Islet of Langerhans (tissue), 1 donor: ENCODE measurements at regions not wholly inside any gene's neighbourhood (a gene's known extent, or its start where the extent isn't known, plus 50 kb on each side); places are given as distances from the start of the nearest gene placed in this dataset.

Source experiments
- FAIRE-seq: peaks from one replicate; lab custom pipeline; 2011; peaks lifted over from hg19 to GRCh38; lab: Jason Lieb, UNC

GRCh38 chr3:99541181-99541580, 97.2 kb upstream of the COL8A1 start:
- FAIRE-seq: no peak

DNA sequence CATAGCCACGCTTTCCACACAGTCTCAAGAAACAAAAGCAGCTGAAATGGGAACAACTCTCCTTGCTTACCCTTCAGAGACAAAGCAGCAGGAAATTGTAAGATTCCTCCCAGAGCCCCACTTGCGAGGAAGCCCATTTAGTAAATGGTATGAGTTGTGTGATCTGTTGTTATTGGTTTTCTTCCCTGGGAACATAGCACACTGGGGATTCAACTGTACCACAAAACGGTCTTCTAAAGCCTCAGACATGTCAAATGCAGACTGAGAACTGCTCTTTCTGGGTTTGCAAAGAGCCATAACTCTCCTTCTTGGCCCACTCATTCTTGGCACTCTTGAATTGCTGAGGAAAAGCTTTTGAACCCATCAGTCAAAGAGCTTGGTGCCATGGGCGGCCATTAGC, 101.0 kb upstream of the COL8A1 start:
- FAIRE-seq: no peak

DNA sequence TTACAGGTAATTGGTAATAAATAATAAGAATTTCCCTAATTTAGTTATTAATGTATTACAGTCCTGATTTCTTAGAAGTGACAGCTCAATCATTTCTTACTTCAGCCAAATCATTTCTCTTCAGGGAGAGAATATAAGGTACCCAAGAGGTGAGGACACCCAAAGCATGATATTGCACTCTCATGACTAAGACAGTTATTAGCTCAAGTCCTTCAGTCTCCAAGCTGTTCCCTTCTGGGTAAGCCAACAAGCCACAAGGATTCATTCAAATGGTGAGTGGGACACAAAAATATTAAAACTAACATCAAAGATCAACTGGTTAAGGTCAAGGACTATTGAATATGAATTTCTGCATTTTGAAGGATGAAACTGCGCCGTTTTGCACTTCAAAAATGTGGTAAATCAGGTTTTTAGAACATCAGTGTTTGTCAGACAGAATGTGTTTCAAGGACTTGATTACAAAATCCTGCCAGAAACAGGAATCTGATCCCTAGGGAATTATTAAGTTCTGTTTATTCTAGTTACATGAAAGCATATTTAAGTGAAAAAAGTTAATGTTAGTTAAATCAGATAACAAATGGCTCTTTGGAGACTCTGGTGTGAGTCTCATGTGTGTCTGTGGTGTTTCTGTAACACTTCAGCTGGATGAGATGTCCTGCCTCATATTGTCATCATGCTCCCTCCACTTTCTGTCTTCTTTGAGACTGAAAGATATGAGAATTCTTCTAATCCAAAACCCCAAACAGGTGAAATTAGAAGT, 101.7 kb upstream of the COL8A1 start:
- FAIRE-seq: no peak

GRCh38 chr3:99534951-99535704, 103.3 kb upstream of the COL8A1 start:
- FAIRE-seq: no peak

- no peak for FAIRE-seq
Measured at GRCh38 chr3:99532246-99532645, 106.1 kb upstream of the COL8A1 start.

DNA sequence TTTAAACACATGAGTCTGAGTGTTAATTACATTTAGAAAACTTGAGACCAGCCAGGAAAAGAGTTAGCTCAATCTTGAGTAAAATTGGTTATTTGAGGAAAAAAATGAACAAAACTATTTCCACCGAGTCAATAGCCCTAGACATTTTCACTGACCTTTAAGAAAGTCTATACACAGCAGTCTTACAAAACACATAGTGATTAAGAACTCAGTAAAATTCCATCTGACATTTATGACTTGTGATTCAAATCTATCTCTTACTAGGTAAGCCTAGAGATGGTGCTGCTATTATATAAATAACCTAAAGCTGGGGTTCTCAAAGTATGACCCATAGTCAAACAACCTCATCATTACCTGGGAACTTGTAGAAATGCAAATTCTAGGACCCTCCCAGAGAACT, 109.1 kb upstream of the COL8A1 start:
- no peak for FAIRE-seq

DNA sequence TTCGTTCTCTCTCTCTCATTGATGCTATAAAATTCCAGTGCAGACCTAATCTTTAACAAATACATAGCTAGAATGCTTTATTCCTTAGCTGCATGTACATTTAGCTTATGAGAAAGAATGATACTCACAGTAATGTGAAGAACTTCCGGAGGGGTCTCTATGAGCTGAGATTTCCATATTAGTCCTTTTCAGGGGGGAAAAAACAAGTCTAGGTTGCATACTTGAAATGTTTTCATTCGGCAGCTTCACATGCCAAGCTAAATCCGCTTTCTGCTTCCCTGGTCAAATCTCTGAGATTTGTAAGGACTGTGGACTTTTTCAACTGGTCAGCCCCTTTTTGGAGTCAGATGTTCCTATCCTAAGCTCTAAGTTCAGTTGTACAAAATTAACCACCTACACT, 111.5 kb upstream of the COL8A1 start:
- no peak for FAIRE-seq

GRCh38 chr3:99524559-99524958, 113.8 kb upstream of the COL8A1 start:
- no peak for FAIRE-seq

- no peak for FAIRE-seq
Measured at GRCh38 chr3:99523431-99524127, 114.8 kb upstream of the COL8A1 start.

- no peak for FAIRE-seq
Measured at GRCh38 chr3:99522147-99522546, 116.2 kb upstream of the COL8A1 start.

- FAIRE-seq: no peak
Measured at GRCh38 chr3:99521551-99521950, 116.8 kb upstream of the COL8A1 start.

GRCh38 chr3:99520513-99520912, 117.9 kb upstream of the COL8A1 start:
- no peak for FAIRE-seq

GRCh38 chr3:99516936-99517335, 121.5 kb upstream of the COL8A1 start:
- FAIRE-seq: no peak

DNA sequence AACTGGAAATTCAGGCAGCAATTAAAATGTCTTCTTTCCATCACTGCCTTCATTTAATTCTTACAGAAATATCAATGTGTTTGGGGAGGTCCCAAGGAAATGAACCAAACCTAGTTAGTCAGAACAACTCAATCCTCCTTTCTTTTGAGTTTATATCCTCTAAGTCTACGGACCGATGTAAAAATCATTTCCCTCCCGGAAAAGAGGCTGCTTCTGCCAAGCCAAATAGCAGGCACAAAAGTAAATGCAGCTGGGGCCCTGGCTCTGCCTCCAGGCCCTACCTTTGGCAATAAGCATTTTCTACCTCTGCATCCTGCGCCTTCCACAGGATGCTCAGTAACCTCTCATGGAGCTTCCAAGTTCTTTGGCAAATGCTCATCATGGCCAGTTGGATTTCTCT, 122.5 kb upstream of the COL8A1 start:
- FAIRE-seq: no peak

DNA sequence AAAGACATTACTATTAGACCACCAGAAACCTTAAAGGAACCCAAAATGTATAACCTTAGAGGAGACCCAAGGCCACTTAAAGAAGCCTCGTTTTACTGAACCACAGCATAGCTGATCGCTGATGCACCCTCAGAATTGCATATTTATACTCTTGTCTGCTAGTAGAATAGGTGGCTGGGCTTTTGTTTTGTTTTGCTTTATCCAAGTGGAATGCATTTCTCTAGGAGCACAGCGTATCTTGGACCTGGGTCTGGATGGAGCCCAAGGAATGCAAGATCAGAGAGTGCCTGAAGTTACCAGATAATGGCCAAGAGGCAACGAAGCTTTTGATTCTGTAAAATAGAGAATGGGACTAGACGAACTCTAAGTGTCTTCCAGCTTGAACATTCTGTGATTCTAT, 129.2 kb upstream of the COL8A1 start:
- FAIRE-seq: no peak

DNA sequence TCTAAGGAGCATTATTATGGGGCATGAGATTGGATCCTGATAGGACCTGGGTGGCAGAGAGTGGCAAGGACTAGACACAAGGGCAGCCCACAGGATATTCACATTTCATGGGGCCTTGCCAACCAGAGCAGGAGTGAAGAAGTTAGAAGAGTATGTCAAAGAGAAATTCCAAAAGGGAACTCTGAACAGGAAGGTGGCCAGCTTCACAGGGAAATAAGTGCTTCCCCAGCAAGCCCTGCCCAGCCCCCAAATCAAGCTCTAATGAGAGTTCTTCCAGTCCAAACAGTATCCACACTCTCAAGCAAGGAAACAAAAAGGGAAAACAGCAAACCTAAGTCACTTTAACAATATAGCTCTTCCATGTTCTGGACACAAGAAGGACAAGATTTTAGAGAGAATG, 130.2 kb upstream of the COL8A1 start:
- FAIRE-seq: no peak

GRCh38 chr3:99505646-99506269, 132.6 kb upstream of the COL8A1 start:
- FAIRE-seq: no peak

DNA sequence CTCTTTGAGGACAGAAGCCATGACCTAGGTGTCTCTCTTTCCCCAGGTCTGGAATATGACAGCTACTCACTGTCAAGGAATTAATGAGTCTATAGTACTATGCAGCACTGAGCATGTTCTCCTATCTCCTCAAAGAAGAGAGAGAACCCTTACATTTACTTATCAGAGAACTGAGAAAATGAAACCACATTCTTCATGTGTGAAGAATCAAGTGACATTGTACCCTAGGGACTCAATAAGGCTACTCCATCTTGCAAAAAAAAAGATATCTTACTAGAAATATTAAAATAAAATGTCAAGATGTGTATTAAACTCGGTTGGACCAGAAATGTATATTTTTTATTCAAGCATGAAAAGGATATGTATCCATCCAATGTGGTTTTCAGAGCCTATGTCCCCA, 133.2 kb upstream of the COL8A1 start:
- FAIRE-seq: no peak

GRCh38 chr3:99504258-99504657, 134.1 kb upstream of the COL8A1 start:
- no peak for FAIRE-seq

- FAIRE-seq: no peak
Measured at GRCh38 chr3:99503350-99503749, 135.0 kb upstream of the COL8A1 start.

- no peak for FAIRE-seq
Measured at GRCh38 chr3:99502871-99503270, 135.5 kb upstream of the COL8A1 start.

DNA sequence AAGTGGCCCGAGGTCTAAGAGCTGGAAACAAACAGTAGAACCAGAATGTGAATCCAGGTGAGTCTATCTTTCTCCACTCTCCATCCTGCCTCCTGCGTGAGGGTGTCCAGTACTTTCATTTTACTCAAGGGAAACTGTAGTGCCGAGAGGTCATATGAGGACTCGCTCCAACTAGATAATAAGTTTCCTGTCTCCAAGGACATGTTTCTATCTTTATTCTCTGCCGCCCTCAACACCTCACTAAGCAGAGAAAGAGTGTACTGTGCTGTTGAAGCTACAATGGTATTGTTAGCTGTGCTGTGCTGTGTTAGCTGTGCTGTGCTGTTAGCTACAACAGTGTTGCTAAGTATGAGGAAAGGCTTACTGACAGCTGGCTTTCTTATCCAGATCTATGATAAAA, 137.9 kb upstream of the COL8A1 start:
- no peak for FAIRE-seq
